AG04450 (cell line): ENCODE measurements at regions not wholly inside any gene's neighbourhood (a gene's known extent, or its start where the extent isn't known, plus 50 kb on each side); places are given as distances from the start of the nearest gene placed in this dataset.

Experiments used
- CTCF ChIA-PET: fragments of 300-600, 350-600 bp; formaldehyde crosslinking; extraction: SDS; loops from one replicate; lab custom pipeline; 2022; ENCODE audit warnings: antibody characterized with exemption, inconsistent platforms; lab: Charles Lee
- POLR2A ChIA-PET: fragments of 350-600 bp; formaldehyde crosslinking; extraction: SDS; loops from one replicate; lab custom pipeline; 2021; ENCODE audit warnings: antibody characterized with exemption, inconsistent platforms; lab: Yijun Ruan, JAX
- DNase-seq: peaks from one replicate; pipeline ENCODE4 v3.0.0-alpha.2; 2011; ENCODE audit warnings: low read depth, low spot score
- H3K27ac ChIP-seq: one replicate; pipeline ENCODE4 v1.5.1; 2012; ENCODE audit warnings: low read depth, low read length, control low read depth
- H3K27me3 ChIP-seq: one replicate; pipeline ENCODE4 v1.6.0; 2012; ENCODE audit warnings: low read length; ENCODE audit not compliant: control insufficient read depth, insufficient read depth
- H3K4me3 ChIP-seq: 2 replicates; pipeline ENCODE4 v1.5.1; 2011; ENCODE audit warnings: mild to moderate bottlenecking, low read depth, low read length, control low read depth
- H3K9me3 ChIP-seq: 2 replicates; pipeline ENCODE4 v1.5.1; 2012; ENCODE audit warnings: low read length; ENCODE audit not compliant: control insufficient read depth, insufficient read depth
- TF ChIP-seq, protein P1 (sequence below): IDR thresholded peaks from 2 replicates; pipeline ENCODE4 v1.5.1; 2011; ENCODE audit warnings: low read depth, low read length, control low read depth, inconsistent platforms

DNA sequence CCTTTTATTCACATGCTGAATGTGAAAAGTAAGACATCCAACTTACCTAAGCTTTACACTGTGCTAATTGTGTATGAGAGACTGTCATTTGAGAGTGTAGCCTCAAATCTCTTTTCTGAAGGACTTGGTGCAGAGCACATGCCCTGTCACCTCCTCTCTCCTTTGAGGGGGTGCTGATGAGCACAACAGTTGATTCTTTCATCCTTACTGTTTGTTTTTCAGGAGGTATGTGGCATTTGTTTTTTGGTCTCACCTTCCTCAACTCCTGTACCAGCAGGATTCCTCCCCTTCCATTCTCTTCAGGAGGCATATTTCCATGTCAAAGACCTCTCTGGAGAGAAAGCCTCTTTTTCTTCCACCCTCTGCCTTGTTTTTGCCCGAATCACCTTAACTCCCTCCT is 252.6 kb upstream of the CITED2 start:
- H3K9me3 ChIP-seq, result no peaks in the 10 kb centered on the region; the same call in 1 of the 2 replicates
- H3K4me3 ChIP-seq, result no peak overlapping the region
- ChIA-PET CTCF (no interaction called here), POLR2A (no interaction called here)
- DNase-seq, result no peak
- no peak overlapping the region for H3K27ac ChIP-seq
- no peaks in the 10 kb centered on the region for H3K27me3 ChIP-seq
- TF ChIP-seq, protein P1, sequence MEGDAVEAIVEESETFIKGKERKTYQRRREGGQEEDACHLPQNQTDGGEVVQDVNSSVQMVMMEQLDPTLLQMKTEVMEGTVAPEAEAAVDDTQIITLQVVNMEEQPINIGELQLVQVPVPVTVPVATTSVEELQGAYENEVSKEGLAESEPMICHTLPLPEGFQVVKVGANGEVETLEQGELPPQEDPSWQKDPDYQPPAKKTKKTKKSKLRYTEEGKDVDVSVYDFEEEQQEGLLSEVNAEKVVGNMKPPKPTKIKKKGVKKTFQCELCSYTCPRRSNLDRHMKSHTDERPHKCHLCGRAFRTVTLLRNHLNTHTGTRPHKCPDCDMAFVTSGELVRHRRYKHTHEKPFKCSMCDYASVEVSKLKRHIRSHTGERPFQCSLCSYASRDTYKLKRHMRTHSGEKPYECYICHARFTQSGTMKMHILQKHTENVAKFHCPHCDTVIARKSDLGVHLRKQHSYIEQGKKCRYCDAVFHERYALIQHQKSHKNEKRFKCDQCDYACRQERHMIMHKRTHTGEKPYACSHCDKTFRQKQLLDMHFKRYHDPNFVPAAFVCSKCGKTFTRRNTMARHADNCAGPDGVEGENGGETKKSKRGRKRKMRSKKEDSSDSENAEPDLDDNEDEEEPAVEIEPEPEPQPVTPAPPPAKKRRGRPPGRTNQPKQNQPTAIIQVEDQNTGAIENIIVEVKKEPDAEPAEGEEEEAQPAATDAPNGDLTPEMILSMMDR, result no peak

DNA sequence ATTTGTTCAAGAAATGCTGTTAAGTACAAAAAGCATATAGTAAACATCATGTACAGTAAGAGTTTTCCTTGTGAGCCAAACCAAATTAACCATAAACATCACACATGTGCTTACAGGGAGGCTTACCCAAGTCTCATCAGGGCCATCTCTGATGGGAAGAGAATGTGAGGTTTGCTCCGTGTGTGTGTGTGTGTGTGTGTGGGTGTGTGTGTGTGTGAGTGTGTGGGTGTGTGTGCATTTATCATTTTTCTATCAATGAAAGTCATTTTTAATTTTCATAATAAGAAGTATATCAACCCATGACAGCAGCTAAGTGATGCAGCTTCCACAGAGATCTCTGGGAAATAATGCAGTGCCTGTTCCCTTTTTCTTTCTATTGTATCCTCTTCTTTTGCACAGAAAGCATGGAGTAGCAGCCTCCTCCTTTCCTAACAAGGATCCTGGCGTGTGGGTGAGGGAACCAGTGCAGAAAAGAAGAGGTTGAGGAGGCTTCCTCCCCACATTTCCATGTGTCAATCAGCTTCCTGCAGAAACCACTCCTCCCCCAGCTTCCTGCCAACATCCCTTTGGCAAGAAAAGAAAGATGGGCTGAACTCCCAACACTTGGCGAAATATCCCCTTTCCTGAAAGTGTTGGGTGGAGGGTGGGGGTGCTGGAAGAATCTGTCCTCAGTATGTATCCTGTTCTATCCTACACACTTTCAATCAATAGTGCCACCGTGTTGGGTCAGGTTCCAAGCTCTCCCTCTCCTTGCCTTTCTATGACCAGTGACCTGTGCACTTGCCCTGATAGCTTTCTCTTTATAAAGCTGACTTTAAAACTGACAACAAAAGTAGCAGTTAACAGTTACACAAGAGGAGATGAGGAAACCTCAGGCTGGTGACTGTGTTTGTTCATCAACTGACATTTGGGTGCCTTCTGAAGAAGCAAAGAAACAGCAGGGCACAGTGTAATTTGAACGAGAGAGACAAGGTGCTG is 251.8 kb upstream of the CITED2 start:
- CTCF ChIA-PET, result no interaction called here
- H3K27me3 ChIP-seq, result no peaks in the 10 kb centered on the region
- no peak overlapping the region for H3K27ac ChIP-seq
- TF ChIP-seq, protein P1, result no peak
- H3K4me3 ChIP-seq, result no peak overlapping the region
- POLR2A ChIA-PET, result no interaction called here
- no peak for DNase-seq
- H3K9me3 ChIP-seq, result no peaks in the 10 kb centered on the region; the same call in 1 of the 2 replicates

DNA sequence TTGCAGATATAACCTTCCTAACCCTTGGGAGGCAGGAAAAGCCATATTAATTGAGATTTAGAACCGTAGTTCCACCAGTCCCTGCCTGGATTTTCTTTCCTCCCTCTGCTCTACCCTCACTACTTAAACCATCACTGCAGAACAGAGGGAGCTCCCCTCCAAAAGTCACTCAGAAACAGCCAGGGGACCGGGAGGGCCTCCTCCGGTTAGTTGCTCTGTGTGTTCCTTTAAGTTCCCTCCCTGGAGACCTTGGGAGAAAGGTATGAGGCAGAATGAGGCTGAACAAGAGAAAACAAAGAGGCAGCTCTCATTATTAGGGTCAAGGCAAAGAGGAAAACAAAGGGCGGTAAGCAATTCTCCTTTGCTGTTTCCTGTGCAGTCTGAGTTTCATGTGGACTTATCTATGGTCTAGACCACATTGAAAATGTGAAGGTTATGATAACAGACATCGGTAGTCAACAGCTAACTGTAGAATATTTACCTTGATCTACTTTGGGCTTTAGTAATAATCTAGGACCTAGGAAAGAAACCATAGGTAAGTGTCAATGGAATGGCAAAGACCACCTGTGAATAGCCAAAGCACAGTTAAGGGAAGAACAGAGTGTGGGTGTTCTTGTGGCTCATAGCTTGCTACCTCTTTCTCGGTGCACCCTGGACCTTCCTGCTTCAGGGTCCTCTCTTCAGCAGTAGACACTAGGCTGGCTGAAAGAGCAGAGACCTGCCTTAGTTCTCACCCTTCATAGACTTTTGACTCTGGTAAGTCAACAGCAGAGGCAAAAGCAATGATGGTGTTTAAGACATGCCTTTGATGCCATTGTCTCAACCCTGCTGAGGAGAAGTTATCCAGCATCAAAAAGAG is 250.9 kb upstream of the CITED2 start:
- Histone ChIP-seq H3K27me3 (no peaks in the 10 kb centered on the region), H3K4me3 (no peak overlapping the region), H3K9me3 (no peaks in the 10 kb centered on the region; the same call in 1 of the 2 replicates), H3K27ac (no peak overlapping the region)
- ChIA-PET CTCF (no interaction called here), POLR2A (no interaction called here)
- TF ChIP-seq, protein P1, result no peak
- no peak for DNase-seq

DNA sequence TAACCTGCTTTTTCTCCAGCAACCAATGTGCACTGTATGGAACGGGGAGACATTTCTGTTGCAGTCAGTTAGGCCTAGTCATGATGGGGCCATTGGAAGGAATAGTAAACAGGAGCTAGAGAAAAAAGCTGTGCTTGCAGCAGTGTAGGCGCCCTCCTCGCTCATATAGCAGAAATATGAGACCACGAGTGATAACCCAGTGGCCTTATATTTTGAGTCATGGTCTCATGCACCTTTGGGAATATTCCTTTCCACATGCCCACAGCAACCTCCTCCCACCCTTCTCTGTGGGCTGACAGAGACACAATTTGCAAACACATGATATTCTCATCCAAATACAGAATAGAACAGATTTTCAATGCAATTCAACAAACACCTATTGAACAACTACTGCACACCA is 248.9 kb upstream of the CITED2 start:
- Histone ChIP-seq H3K27me3 (no peaks in the 10 kb centered on the region), H3K9me3 (no peaks in the 10 kb centered on the region), H3K4me3 (no peak overlapping the region), H3K27ac (no peak overlapping the region)
- TF ChIP-seq, protein P1, result no peak
- no peak for DNase-seq
- POLR2A ChIA-PET, result no interaction called here
- CTCF ChIA-PET, result no interaction called here
